Astrocyte (in vitro differentiated cells and primary cell): ENCODE measurements at regions not wholly inside any gene's neighbourhood (a gene's known extent, or its start where the extent isn't known, plus 50 kb on each side); places are given as distances from the start of the nearest gene placed in this dataset.

Experiments
- EZH2 ChIP-seq: IDR thresholded peaks from 2 replicates; pipeline ENCODE4 v1.6.1; 2012; ENCODE audit warnings: mild to moderate bottlenecking, low read length, inconsistent platforms; ENCODE audit not compliant: insufficient read depth
- TF ChIP-seq, protein P1 (sequence below): IDR thresholded peaks from 2 replicates; pipeline ENCODE4 v1.5.1; 2011; ENCODE audit warnings: low read depth, mild to moderate bottlenecking, inconsistent platforms, low read length, moderate library complexity; ENCODE audit not compliant: insufficient read depth

GRCh38 chr1:48048980-48049379 lies 51.8 kb upstream of the TRABD2B start:
- TF ChIP-seq EZH2 = no peak
- TF ChIP-seq, protein P1, sequence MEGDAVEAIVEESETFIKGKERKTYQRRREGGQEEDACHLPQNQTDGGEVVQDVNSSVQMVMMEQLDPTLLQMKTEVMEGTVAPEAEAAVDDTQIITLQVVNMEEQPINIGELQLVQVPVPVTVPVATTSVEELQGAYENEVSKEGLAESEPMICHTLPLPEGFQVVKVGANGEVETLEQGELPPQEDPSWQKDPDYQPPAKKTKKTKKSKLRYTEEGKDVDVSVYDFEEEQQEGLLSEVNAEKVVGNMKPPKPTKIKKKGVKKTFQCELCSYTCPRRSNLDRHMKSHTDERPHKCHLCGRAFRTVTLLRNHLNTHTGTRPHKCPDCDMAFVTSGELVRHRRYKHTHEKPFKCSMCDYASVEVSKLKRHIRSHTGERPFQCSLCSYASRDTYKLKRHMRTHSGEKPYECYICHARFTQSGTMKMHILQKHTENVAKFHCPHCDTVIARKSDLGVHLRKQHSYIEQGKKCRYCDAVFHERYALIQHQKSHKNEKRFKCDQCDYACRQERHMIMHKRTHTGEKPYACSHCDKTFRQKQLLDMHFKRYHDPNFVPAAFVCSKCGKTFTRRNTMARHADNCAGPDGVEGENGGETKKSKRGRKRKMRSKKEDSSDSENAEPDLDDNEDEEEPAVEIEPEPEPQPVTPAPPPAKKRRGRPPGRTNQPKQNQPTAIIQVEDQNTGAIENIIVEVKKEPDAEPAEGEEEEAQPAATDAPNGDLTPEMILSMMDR = no peak
